ENCODE measurements at regions not wholly inside any gene's neighbourhood (a gene's known extent, or its start where the extent isn't known, plus 50 kb on each side); places are given as distances from the start of the nearest gene placed in this dataset.

- no peaks in the 10 kb centered on the region for H3K4me1 ChIP-seq (ENCODE audit: control insufficient read depth, extremely low read depth, insufficient read depth, low read length)
- dilution Hi-C loops (cut with MboI; ENCODE audit: extremely low pct_ligation_motif_present, low sequenced_read_pairs) (no loop called here), intact Hi-C loops (cut with micrococcal nuclease) (no loop called here)
- no peaks in the 10 kb centered on the region for H3K36me3 ChIP-seq (ENCODE audit: control insufficient read depth in 2 of 2, extremely low read depth in 1 of 2, insufficient read depth in 2 of 2, low read length in 2 of 2)
- H3K79me2 ChIP-seq (ENCODE audit: control insufficient read depth, insufficient read depth, low read length): no peaks in the 10 kb centered on the region
- H4K20me1 ChIP-seq (replicated peaks; ENCODE audit: control insufficient read depth, extremely low read depth, insufficient read depth, low read length): no peaks in the 10 kb centered on the region
- no peak overlapping the region for H3K27ac ChIP-seq (ENCODE audit: insufficient read depth, low read depth, low read length)
- no peak for TF ChIP-seq EZH2 (IDR thresholded peaks at IDR 0.05; ENCODE audit: borderline replicate concordance, low read depth, low read length, severe bottlenecking)
- no peak for TF ChIP-seq MYC (IDR thresholded peaks at IDR 0.05; ENCODE audit: low read depth, low read length)
- TF ChIP-seq JUN (IDR thresholded peaks at IDR 0.05; ENCODE audit: borderline replicate concordance, insufficient read depth, insufficient read length, low read depth): no peak
- no peak for TF ChIP-seq FOS (IDR thresholded peaks at IDR 0.05; ENCODE audit: borderline replicate concordance, insufficient read depth, low read length)
- TF ChIP-seq MAX (IDR thresholded peaks at IDR 0.05; ENCODE audit: insufficient read depth, insufficient read length): no peak
- H3K9me1 ChIP-seq (replicated peaks; ENCODE audit: control insufficient read depth, extremely low read depth, insufficient read depth, low read length): no peaks in the 10 kb centered on the region
- no peaks in the 10 kb centered on the region for H3K27me3 ChIP-seq (ENCODE audit: control insufficient read depth in 2 of 2, insufficient read depth in 2 of 2, low read length in 2 of 2)
- H3K4me2 ChIP-seq (ENCODE audit: insufficient read depth, low read length): no peak overlapping the region
- no peak for DNase-seq (ENCODE audit: low read depth, low spot score)
- no peak for FAIRE-seq
- H3K9me3 ChIP-seq (replicated peaks; ENCODE audit: control insufficient read depth, insufficient read depth, low read length): no peaks in the 10 kb centered on the region
- no peak overlapping the region for H2AFZ ChIP-seq (ENCODE audit: low read depth, low read length)
- no TSS peak for BruUV-seq (replicated peaks)
- ChIA-PET CTCF (no interaction called here), POLR2A (no interaction called here)
- H3K9ac ChIP-seq (replicated peaks; ENCODE audit: extremely low read depth, insufficient read depth, low read length): no peak overlapping the region
- H3K4me3 ChIP-seq (replicated peaks in 1 of 3; ENCODE audit: insufficient read depth in 1 of 3, low read depth in 1 of 3, low read length in 3 of 3): no peak overlapping the region
These were observed 159.0 kb downstream of the RFC3 start for GRCh38 chr13:33976965-33977364.

GRCh38 chr13:33978653-33979052, 160.7 kb downstream of the RFC3 start:
- Histone ChIP-seq H3K79me2 (ENCODE audit: control insufficient read depth, insufficient read depth, low read length) (no peaks in the 10 kb centered on the region), H3K4me3 (replicated peaks in 1 of 3; ENCODE audit: insufficient read depth in 1 of 3, low read depth in 1 of 3, low read length in 3 of 3) (no peak overlapping the region), H3K27ac (ENCODE audit: insufficient read depth, low read depth, low read length) (no peak overlapping the region), H2AFZ (ENCODE audit: low read depth, low read length) (no peak overlapping the region), H3K36me3 (ENCODE audit: control insufficient read depth in 2 of 2, extremely low read depth in 1 of 2, insufficient read depth in 2 of 2, low read length in 2 of 2) (no peaks in the 10 kb centered on the region), H3K4me2 (ENCODE audit: insufficient read depth, low read length) (no peak overlapping the region), H3K9ac (replicated peaks; ENCODE audit: extremely low read depth, insufficient read depth, low read length) (no peak overlapping the region), H3K9me3 (replicated peaks; ENCODE audit: control insufficient read depth, insufficient read depth, low read length) (no peaks in the 10 kb centered on the region), H3K27me3 (ENCODE audit: control insufficient read depth in 2 of 2, insufficient read depth in 2 of 2, low read length in 2 of 2) (no peaks in the 10 kb centered on the region), H3K9me1 (replicated peaks; ENCODE audit: control insufficient read depth, extremely low read depth, insufficient read depth, low read length) (no peaks in the 10 kb centered on the region), H3K4me1 (ENCODE audit: control insufficient read depth, extremely low read depth, insufficient read depth, low read length) (no peaks in the 10 kb centered on the region), H4K20me1 (replicated peaks; ENCODE audit: control insufficient read depth, extremely low read depth, insufficient read depth, low read length) (no peaks in the 10 kb centered on the region)
- dilution Hi-C loops (cut with MboI; ENCODE audit: extremely low pct_ligation_motif_present, low sequenced_read_pairs): no loop called here
- POLR2A ChIA-PET: no interaction called here
- no peak for DNase-seq (ENCODE audit: low read depth, low spot score)
- intact Hi-C loops (cut with micrococcal nuclease): no loop called here
- no peak for FAIRE-seq
- CTCF ChIA-PET: no interaction called here
- no peak for TF ChIP-seq MAX (IDR thresholded peaks at IDR 0.05; ENCODE audit: insufficient read depth, insufficient read length)
- no peak for TF ChIP-seq MYC (IDR thresholded peaks at IDR 0.05; ENCODE audit: low read depth, low read length)
- TF ChIP-seq JUN (IDR thresholded peaks at IDR 0.05; ENCODE audit: borderline replicate concordance, insufficient read depth, insufficient read length, low read depth): no peak
- no peak for TF ChIP-seq GATA2 (IDR thresholded peaks at IDR 0.05; ENCODE audit: insufficient read depth, insufficient read length, low read depth, low read length)
- no peak for TF ChIP-seq FOS (IDR thresholded peaks at IDR 0.05; ENCODE audit: borderline replicate concordance, insufficient read depth, low read length)
- no peak for TF ChIP-seq CTCF (IDR thresholded peaks at IDR 0.05; ENCODE audit: extremely low read depth in 1 of 2, insufficient read depth in 1 of 2, low read depth in 1 of 2, low read length in 2 of 2)
- no peak for TF ChIP-seq POLR2AphosphoS5 (IDR thresholded peaks at IDR 0.05; ENCODE audit: insufficient read depth, low read depth, low read length)
- no peak for TF ChIP-seq EZH2 (IDR thresholded peaks at IDR 0.05; ENCODE audit: borderline replicate concordance, low read depth, low read length, severe bottlenecking)
- TF ChIP-seq POLR2A (IDR thresholded peaks at IDR 0.05; ENCODE audit: low read depth, low read length): no peak
- BruUV-seq (replicated peaks): no TSS peak
